Gastroesophageal sphincter (tissue), 3 donors: ENCODE measurements at regions not wholly inside any gene's neighbourhood (a gene's known extent, or its start where the extent isn't known, plus 50 kb on each side); places are given as distances from the start of the nearest gene placed in this dataset.

Experiments used
- POLR2A ChIP-seq, 2 donors: fragments of 450-650 bp; IDR thresholded peaks; one replicate each; pipeline ENCODE4 v1.6.1; 2017; ENCODE audit warnings: antibody characterized with exemption in 2 of 2, mild to moderate bottlenecking in 2 of 2, moderate library complexity in 1 of 2
- POLR2AphosphoS5 ChIP-seq: sonication (generic); formaldehyde crosslinking; IDR thresholded peaks from one replicate; pipeline ENCODE4 v1.6.1; 2017; ENCODE audit warnings: antibody characterized with exemption
- TF ChIP-seq, protein P1 (sequence below), 4 experiments: fragments of 200-600 bp in 2 of 4; fragments of 450-650 bp in 2 of 4; sonication (generic) in 1 of 4; IDR thresholded peaks; one replicate each; pipeline ENCODE4 v1.5.1; 2017 to 2019; ENCODE audit warnings: antibody characterized with exemption in 4 of 4, mild to moderate bottlenecking in 2 of 4, moderate library complexity in 2 of 4

DNA sequence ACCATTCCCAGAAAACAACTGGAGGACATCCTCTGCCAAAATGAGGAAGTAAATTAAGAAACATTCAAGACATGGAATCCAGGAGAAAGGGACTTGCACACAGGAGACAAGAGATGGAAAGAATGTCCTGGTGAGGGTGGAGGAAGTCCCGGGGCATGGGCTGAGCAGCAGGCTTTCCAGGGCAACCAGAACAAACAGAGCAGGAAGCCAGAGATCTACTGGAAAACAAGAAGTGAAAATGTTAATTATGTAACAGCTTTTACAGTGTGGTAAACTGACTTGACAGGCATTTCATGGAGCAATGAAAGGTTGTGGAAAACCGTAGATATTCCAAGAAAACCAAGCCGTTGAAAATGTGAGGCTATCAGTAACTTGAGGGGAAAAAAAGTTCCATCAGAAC lies 55.2 kb upstream of the ZNF746 start:
- TF ChIP-seq POLR2AphosphoS5 (no peak), POLR2A (IDR thresholded peaks at IDR 0.05) (no peak)
- TF ChIP-seq, protein P1, sequence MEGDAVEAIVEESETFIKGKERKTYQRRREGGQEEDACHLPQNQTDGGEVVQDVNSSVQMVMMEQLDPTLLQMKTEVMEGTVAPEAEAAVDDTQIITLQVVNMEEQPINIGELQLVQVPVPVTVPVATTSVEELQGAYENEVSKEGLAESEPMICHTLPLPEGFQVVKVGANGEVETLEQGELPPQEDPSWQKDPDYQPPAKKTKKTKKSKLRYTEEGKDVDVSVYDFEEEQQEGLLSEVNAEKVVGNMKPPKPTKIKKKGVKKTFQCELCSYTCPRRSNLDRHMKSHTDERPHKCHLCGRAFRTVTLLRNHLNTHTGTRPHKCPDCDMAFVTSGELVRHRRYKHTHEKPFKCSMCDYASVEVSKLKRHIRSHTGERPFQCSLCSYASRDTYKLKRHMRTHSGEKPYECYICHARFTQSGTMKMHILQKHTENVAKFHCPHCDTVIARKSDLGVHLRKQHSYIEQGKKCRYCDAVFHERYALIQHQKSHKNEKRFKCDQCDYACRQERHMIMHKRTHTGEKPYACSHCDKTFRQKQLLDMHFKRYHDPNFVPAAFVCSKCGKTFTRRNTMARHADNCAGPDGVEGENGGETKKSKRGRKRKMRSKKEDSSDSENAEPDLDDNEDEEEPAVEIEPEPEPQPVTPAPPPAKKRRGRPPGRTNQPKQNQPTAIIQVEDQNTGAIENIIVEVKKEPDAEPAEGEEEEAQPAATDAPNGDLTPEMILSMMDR (IDR thresholded peaks at IDR 0.05): no peak
